ENCODE measurements at regions not wholly inside any gene's neighbourhood (a gene's known extent, or its start where the extent isn't known, plus 50 kb on each side); places are given as distances from the start of the nearest gene placed in this dataset.

- no peak overlapping the region for H2BK12ac ChIP-seq (ENCODE audit: low read length in 2 of 2)
- no peak overlapping the region for H2BK120ac ChIP-seq (ENCODE audit: low read depth, low read length)
- no peak overlapping the region for H4K8ac ChIP-seq (ENCODE audit: low read length)
- no peak overlapping the region for H3K18ac ChIP-seq (ENCODE audit: low read depth in 1 of 2, low read length in 2 of 2)
- H3K9me3 ChIP-seq (ENCODE audit: control insufficient read depth, low read length), result peaks cover 5% of the 10 kb centered on the region
- H3K23ac ChIP-seq (ENCODE audit: low read length in 2 of 2), result no peak overlapping the region
- H3K79me1 ChIP-seq (replicated peaks; ENCODE audit: low read length, poor library complexity, severe bottlenecking), result no peaks in the 10 kb centered on the region
- no peak overlapping the region for H4K91ac ChIP-seq (ENCODE audit: low read length)
- peaks cover 3% of the 10 kb centered on the region for H3K4me1 ChIP-seq (ENCODE audit: control insufficient read depth, insufficient read depth, low read depth, low read length)
- no peak overlapping the region for H3K27ac ChIP-seq (ENCODE audit: low read length, poor library complexity, severe bottlenecking)
- no peak overlapping the region for H3K4me3 ChIP-seq (ENCODE audit: insufficient read depth in 1 of 2, low read depth in 1 of 2, low read length in 2 of 2)
- no peaks in the 10 kb centered on the region for H3K36me3 ChIP-seq (ENCODE audit: control insufficient read depth in 1 of 2, insufficient read depth in 2 of 2, low read depth in 1 of 2, low read length in 2 of 2)
- no peak overlapping the region for H2BK15ac ChIP-seq (ENCODE audit: low read depth, poor library complexity, severe bottlenecking)
- DNase-seq, result no peak
- H2AFZ ChIP-seq (ENCODE audit: low read depth, low read length), result no peak overlapping the region
- H2BK5ac ChIP-seq (ENCODE audit: low read depth, low read length, poor library complexity, severe bottlenecking), result no peak overlapping the region
- no peaks in the 10 kb centered on the region for H3K27me3 ChIP-seq (ENCODE audit: control insufficient read depth in 1 of 2, insufficient read depth in 1 of 2, low read length in 2 of 2)
- no peak overlapping the region for H3K14ac ChIP-seq (ENCODE audit: low read length in 2 of 2)
- H3K4me2 ChIP-seq (ENCODE audit: low read length, poor library complexity, severe bottlenecking), result no peak overlapping the region
- H3K9ac ChIP-seq (ENCODE audit: low read length), result no peak overlapping the region
- no peak overlapping the region for H3K4ac ChIP-seq (ENCODE audit: low read depth in 1 of 2, low read length in 2 of 2)
- 100% methylated on average over 1 of the region's 3 CpGs for WGBS
- no peak overlapping the region for H2AK5ac ChIP-seq (ENCODE audit: low read length, severe bottlenecking)
These were observed 499.1 kb upstream of the USP24 start for GRCh38 chr1:55714230-55714629.

GRCh38 chr1:55713516-55713915 lies 498.4 kb upstream of the USP24 start:
- DNase-seq, result no peak
- no peak overlapping the region for H2BK120ac ChIP-seq (ENCODE audit: low read depth, low read length)
- no peaks in the 10 kb centered on the region for H3K79me1 ChIP-seq (replicated peaks; ENCODE audit: low read length, poor library complexity, severe bottlenecking)
- H4K91ac ChIP-seq (ENCODE audit: low read length), result peak overlapping the region; percentile 57
- peak overlapping the region; percentile 38 for H2BK15ac ChIP-seq (ENCODE audit: low read depth, poor library complexity, severe bottlenecking)
- peaks cover 5% of the 10 kb centered on the region for H3K9me3 ChIP-seq (ENCODE audit: control insufficient read depth, low read length)
- H3K36me3 ChIP-seq (ENCODE audit: control insufficient read depth in 1 of 2, insufficient read depth in 2 of 2, low read depth in 1 of 2, low read length in 2 of 2), result no peaks in the 10 kb centered on the region
- peak overlapping the region; percentile 34 to 98 for H2BK12ac ChIP-seq (ENCODE audit: low read length in 2 of 2)
- no peak overlapping the region for H3K23ac ChIP-seq (ENCODE audit: low read length in 2 of 2)
- H3K4me1 ChIP-seq (ENCODE audit: control insufficient read depth, insufficient read depth, low read depth, low read length), result no peaks in the 10 kb centered on the region
- no peak overlapping the region for H2AK5ac ChIP-seq (ENCODE audit: low read length, severe bottlenecking)
- peak overlapping the region in 1 of 2 experiments; percentile 88 for H3K18ac ChIP-seq (ENCODE audit: low read depth in 1 of 2, low read length in 2 of 2)
- H3K4me2 ChIP-seq (ENCODE audit: low read length, poor library complexity, severe bottlenecking), result no peak overlapping the region
- H3K14ac ChIP-seq (ENCODE audit: low read length in 2 of 2), result no peak overlapping the region
- H2BK5ac ChIP-seq (ENCODE audit: low read depth, low read length, poor library complexity, severe bottlenecking), result no peak overlapping the region
- no peak overlapping the region for H2AFZ ChIP-seq (ENCODE audit: low read depth, low read length)
- peak overlapping the region; percentile 72 for H4K8ac ChIP-seq (ENCODE audit: low read length)
- H3K27ac ChIP-seq (ENCODE audit: low read length, poor library complexity, severe bottlenecking), result no peak overlapping the region
- WGBS, result 92% methylated on average over 5 of the region's 5 CpGs
- H3K4me3 ChIP-seq (ENCODE audit: insufficient read depth in 1 of 2, low read depth in 1 of 2, low read length in 2 of 2), result no peak overlapping the region
- H3K9ac ChIP-seq (ENCODE audit: low read length), result no peak overlapping the region
- H3K27me3 ChIP-seq (ENCODE audit: control insufficient read depth in 1 of 2, insufficient read depth in 1 of 2, low read length in 2 of 2), result no peaks in the 10 kb centered on the region
- peak overlapping the region in 1 of 2 experiments; percentile 89 for H3K4ac ChIP-seq (ENCODE audit: low read depth in 1 of 2, low read length in 2 of 2)

- Histone ChIP-seq H4K91ac (ENCODE audit: low read length) (peak overlapping the region; percentile 74), H3K14ac (ENCODE audit: low read length in 2 of 2) (no peak overlapping the region), H2BK12ac (ENCODE audit: low read length in 2 of 2) (peak overlapping the region; percentile 49 to 84), H3K23ac (ENCODE audit: low read length in 2 of 2) (peak overlapping the region in 1 of 2 experiments; percentile 57), H3K9ac (ENCODE audit: low read length) (no peak overlapping the region), H2AK5ac (ENCODE audit: low read length, severe bottlenecking) (no peak overlapping the region), H2BK5ac (ENCODE audit: low read depth, low read length, poor library complexity, severe bottlenecking) (no peak overlapping the region), H3K4me2 (ENCODE audit: low read length, poor library complexity, severe bottlenecking) (no peak overlapping the region), H2BK120ac (ENCODE audit: low read depth, low read length) (no peak overlapping the region), H3K18ac (ENCODE audit: low read depth in 1 of 2, low read length in 2 of 2) (peak overlapping the region; percentile 73 to 86), H3K9me3 (ENCODE audit: control insufficient read depth, low read length) (peaks cover 5% of the 10 kb centered on the region), H3K79me1 (replicated peaks; ENCODE audit: low read length, poor library complexity, severe bottlenecking) (no peaks in the 10 kb centered on the region), H3K4me1 (ENCODE audit: control insufficient read depth, insufficient read depth, low read depth, low read length) (no peaks in the 10 kb centered on the region), H3K27me3 (ENCODE audit: control insufficient read depth in 1 of 2, insufficient read depth in 1 of 2, low read length in 2 of 2) (no peaks in the 10 kb centered on the region), H3K27ac (ENCODE audit: low read length, poor library complexity, severe bottlenecking) (no peak overlapping the region), H2AFZ (ENCODE audit: low read depth, low read length) (no peak overlapping the region), H4K8ac (ENCODE audit: low read length) (peak overlapping the region; percentile 89), H3K4ac (ENCODE audit: low read depth in 1 of 2, low read length in 2 of 2) (no peak overlapping the region), H2BK15ac (ENCODE audit: low read depth, poor library complexity, severe bottlenecking) (peak overlapping the region; percentile 16), H3K36me3 (ENCODE audit: control insufficient read depth in 1 of 2, insufficient read depth in 2 of 2, low read depth in 1 of 2, low read length in 2 of 2) (no peaks in the 10 kb centered on the region), H3K4me3 (ENCODE audit: insufficient read depth in 1 of 2, low read depth in 1 of 2, low read length in 2 of 2) (no peak overlapping the region)
- DNase-seq, result peak; percentile 84
- 14% methylated on average over 5 of the region's 6 CpGs for WGBS
These were observed 497.0 kb upstream of the USP24 start for GRCh38 chr1:55712148-55712547.

- peak overlapping the region; percentile 30 for H3K9ac ChIP-seq (ENCODE audit: low read length)
- H3K27ac ChIP-seq (ENCODE audit: low read length, poor library complexity, severe bottlenecking), result no peak overlapping the region
- no peak overlapping the region for H2AFZ ChIP-seq (ENCODE audit: low read depth, low read length)
- H4K91ac ChIP-seq (ENCODE audit: low read length), result no peak overlapping the region
- H3K4me2 ChIP-seq (ENCODE audit: low read length, poor library complexity, severe bottlenecking), result no peak overlapping the region
- no peak overlapping the region for H3K18ac ChIP-seq (ENCODE audit: low read depth in 1 of 2, low read length in 2 of 2)
- no peak overlapping the region for H2BK15ac ChIP-seq (ENCODE audit: low read depth, poor library complexity, severe bottlenecking)
- H2AK5ac ChIP-seq (ENCODE audit: low read length, severe bottlenecking), result no peak overlapping the region
- H3K79me1 ChIP-seq (replicated peaks; ENCODE audit: low read length, poor library complexity, severe bottlenecking), result no peaks in the 10 kb centered on the region
- H4K8ac ChIP-seq (ENCODE audit: low read length), result no peak overlapping the region
- no peak overlapping the region for H2BK5ac ChIP-seq (ENCODE audit: low read depth, low read length, poor library complexity, severe bottlenecking)
- 38% methylated on average over 1 of the region's 3 CpGs for WGBS
- no peak overlapping the region for H2BK120ac ChIP-seq (ENCODE audit: low read depth, low read length)
- H3K36me3 ChIP-seq (ENCODE audit: control insufficient read depth in 1 of 2, insufficient read depth in 2 of 2, low read depth in 1 of 2, low read length in 2 of 2), result no peaks in the 10 kb centered on the region
- no peaks in the 10 kb centered on the region for H3K27me3 ChIP-seq (ENCODE audit: control insufficient read depth in 1 of 2, insufficient read depth in 1 of 2, low read length in 2 of 2)
- no peak for DNase-seq
- H3K23ac ChIP-seq (ENCODE audit: low read length in 2 of 2), result no peak overlapping the region
- no peak overlapping the region for H3K14ac ChIP-seq (ENCODE audit: low read length in 2 of 2)
- peaks cover 5% of the 10 kb centered on the region for H3K9me3 ChIP-seq (ENCODE audit: control insufficient read depth, low read length)
- no peak overlapping the region for H3K4me3 ChIP-seq (ENCODE audit: insufficient read depth in 1 of 2, low read depth in 1 of 2, low read length in 2 of 2)
- peaks cover 4% of the 10 kb centered on the region for H3K4me1 ChIP-seq (ENCODE audit: control insufficient read depth, insufficient read depth, low read depth, low read length)
- H3K4ac ChIP-seq (ENCODE audit: low read depth in 1 of 2, low read length in 2 of 2), result no peak overlapping the region
- no peak overlapping the region for H2BK12ac ChIP-seq (ENCODE audit: low read length in 2 of 2)
These were observed 493.6 kb upstream of the USP24 start for GRCh38 chr1:55708781-55709180.
